Activated CD4-positive, alpha-beta T cell treated with anti-CD3 and anti-CD28 coated beads for 24 hours (primary cell): ENCODE measurements at regions not wholly inside any gene's neighbourhood (a gene's known extent, or its start where the extent isn't known, plus 50 kb on each side); places are given as distances from the start of the nearest gene placed in this dataset.

Experiments
- DNase-seq, 2 donors: peaks; one replicate each; pipeline ENCODE4 v3.0.0-alpha.2; 2020; ENCODE audit warnings: low read depth in 2 of 2

- DNase-seq, result peak; percentile 36 to 45
These were observed 131.6 kb upstream of the RASGRP1 start for GRCh38 chr15:38696109-38696727.

- no peak for DNase-seq
These were observed 132.3 kb upstream of the RASGRP1 start for GRCh38 chr15:38696790-38697495.

DNA sequence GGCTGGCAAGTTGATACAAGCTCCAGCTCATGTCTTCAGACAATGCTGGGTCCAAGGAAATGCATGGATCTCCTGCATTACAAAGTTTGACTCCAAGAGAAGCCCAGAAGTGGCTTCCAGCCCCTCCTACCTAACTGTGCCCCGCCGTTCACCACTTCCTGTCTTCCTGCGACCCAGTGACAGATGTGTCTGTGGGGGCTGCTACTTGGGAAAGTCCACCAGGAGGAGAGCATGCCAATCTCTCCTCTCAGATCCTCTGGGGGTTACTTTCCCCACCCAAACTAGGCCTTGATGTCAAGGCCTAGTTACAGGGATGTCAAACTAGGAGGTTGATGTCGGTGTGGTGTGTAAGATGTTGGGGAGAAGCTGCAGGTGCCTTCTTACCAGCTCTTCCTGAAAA, 133.6 kb upstream of the RASGRP1 start:
- no peak for DNase-seq

DNA sequence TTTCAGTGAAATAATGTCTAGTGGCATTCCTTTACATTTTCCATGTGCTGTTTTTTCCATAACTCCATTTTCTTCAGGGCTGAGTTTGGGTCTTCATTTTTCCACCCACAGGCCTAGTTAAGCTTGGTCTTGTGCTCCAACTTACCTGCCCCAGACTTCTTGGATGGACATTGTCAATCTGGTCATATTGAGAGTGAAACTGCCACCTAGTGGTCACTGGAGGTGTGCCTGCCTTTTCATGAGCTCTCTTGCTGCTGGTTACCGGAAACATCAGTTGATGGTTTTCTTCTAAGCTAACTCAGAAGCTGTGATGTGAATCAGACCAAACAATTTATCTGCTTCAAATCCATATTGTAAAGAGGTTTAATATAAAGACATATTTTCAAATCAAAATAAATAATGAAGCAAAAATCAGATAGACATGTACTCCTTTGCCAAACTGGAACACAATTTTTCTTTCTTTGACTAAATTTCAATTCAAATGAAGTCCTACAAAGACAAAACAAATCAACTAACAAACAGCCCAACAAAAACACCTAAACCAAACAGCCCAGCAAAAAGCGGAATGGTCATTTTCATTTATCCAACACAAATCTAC, 135.1 kb upstream of the RASGRP1 start:
- peak; percentile 42 to 52 for DNase-seq

DNA sequence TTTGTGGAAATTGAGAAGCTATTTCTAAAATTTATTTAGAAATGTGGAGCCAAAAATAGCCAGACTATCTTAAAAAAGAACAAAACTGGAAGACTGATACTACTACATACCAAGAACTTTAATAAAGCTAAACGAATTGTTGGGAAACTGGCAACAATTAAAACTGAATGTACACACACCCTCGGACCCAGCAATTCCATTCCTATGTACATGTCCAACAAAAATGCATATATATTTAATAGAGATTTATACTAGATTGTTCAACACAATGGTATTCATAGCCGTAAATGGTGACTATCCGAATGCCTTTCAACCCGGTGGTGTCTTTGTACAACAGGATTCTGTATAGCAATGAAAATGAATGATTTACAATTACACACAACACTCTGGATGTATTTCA, 136.5 kb upstream of the RASGRP1 start:
- DNase-seq, result no peak

GRCh38 chr15:38702178-38702912, 137.7 kb upstream of the RASGRP1 start:
- no peak for DNase-seq

GRCh38 chr15:38705436-38706219, 141.0 kb upstream of the RASGRP1 start:
- no peak for DNase-seq

- DNase-seq, result no peak
These were observed 142.3 kb upstream of the RASGRP1 start for GRCh38 chr15:38706956-38707355.

GRCh38 chr15:38707802-38708671, 143.4 kb upstream of the RASGRP1 start:
- DNase-seq, result no peak

GRCh38 chr15:38708672-38709180, 144.1 kb upstream of the RASGRP1 start:
- no peak for DNase-seq

GRCh38 chr15:38709196-38709595, 144.6 kb upstream of the RASGRP1 start:
- no peak for DNase-seq

DNA sequence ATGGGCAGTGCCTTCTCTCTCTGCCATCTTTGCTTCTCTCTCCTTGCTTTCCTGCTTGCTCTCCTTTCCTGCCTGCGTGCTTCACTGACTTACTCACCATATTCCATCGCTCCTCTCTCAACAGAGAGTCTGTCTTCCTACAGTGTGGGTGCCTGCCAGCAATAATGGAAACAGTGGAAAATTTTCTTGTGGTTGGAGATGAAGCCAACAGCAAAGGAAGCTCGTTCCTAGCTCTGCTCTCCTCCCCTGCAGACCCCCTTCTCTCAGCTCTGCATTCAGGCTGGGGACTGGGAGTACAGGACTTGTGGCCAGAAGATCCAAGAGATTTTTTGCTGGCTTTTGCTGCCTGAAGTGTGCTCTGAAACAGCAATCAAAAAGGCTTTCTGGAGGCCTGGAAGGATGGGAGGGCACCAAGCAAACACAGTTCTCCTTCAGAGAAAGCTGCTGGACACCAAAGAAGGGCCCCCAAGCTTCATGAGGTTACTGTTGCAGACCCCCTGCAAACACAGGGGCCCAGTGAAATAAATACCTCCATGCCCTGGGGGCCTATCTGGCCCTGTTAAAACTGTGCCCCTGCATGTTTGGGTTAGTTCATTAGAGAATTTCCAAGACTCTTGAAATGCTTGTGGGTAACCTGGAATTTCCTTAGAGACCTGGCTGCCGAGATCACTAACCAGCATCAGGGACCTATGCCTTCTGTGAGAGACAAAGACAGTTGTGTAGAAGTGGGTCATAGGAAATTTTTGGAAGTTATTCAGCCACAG, 149.9 kb upstream of the RASGRP1 start:
- no peak for DNase-seq

DNA sequence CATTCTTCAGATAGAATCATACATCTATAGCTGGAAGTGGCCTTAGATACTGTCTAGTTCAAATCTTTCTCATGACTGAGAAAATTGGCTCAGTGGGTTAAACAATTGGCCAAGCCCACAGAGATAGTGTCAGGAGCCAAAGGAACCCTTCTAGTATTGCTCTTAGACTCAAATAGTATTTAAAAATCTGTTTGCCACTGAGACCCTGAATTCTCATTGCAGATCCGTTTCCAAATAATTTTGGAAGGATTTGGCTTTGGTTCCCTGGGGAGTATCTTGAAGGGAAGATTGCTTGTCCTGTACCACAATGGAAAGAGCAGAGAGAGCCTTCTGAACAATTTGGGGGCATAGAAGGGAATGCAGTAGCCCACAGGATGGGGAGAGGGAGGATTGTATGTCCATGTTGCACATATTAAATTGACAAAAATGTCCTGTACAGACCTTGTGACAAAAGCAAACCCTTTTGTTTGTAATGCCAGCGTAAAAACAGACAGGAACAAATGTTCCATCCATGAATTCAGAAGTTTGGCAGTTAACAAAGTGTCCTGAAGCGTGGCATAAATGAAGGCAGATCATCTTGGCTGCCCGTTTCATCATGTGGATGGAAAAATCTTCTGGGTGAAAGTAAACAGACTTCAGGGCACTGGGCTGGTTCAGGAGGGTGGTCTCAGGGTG, 156.4 kb upstream of the RASGRP1 start:
- DNase-seq, result no peak

GRCh38 chr15:38721568-38721945, 156.9 kb upstream of the RASGRP1 start:
- DNase-seq, result no peak

DNA sequence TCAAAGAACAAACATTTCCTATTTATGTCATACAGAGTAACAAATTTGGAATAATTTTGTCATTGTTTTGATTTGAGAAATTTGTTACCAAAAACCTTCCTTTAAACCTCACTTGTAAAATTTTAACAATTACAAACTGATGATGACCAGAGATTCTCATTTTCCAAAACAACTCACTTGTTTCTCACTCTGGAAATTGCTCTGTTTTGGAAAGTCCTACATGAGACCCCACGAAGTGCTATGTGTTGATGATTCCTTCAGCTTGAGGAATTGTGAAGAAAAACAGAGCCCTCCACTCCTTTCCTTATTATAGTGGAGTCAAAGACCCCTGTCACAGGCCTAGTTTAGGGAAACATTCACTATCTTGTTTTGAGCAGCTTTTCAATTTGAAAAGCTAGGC, 157.6 kb upstream of the RASGRP1 start:
- no peak for DNase-seq

- DNase-seq, result no peak
These were observed 160.2 kb upstream of the RASGRP1 start for GRCh38 chr15:38724827-38725226.

DNA sequence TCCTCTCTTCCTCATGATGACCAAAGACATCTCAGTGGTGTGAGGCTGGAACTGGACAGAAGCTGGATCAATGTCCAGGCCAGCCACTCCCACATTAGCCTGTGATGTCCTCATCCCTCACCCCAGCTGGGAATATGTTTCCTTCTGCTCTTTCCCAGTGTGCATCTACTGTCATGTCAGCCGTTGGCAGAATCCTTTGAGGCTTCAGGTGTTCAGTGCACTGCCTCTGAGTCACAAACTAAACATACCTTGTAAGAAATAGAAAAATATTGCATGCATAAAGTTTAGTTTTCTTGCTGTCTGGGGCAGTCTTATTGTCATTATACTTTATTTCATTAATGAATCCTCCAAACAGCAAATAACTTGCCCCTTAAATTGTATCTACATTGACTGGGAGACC, 161.6 kb upstream of the RASGRP1 start:
- DNase-seq, result no peak

DNA sequence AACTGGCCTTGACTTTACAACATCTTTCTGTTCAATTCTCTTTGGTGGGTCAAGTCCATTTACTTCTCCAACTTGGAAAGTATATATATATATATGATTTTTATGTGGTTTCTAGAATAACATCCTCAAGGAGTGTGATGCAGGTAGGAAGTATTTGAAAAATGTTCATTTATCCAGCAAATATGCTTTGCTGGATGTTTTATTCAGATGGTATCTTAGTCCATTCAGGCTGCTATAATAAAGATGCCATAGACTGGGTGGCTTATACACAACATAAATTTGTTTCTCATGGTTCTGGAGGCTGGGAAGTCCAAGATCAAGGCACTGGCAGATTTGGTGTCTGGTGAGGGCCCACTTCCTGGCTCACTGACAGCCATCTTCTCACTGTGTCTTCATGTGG, 168.7 kb upstream of the RASGRP1 start:
- no peak for DNase-seq

DNA sequence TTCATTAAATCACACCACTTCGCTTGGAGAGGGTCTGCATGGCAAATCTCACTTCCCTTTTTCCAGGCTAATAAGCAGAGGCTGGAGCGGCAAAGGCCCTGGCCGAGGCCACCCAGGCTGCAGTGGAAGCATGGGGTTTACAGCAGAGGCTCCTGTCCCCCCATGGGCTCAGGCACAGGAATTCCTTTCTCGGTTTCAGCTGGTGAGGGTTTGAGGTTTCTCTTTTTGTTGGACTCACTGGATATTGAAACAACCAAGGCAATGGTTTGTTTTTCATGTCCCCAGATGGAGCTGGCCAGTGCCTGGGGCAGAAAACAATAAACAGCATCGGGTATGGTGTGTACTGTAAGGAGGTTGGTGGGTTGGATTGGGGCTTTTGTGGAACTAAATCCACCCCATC, 175.6 kb upstream of the RASGRP1 start:
- DNase-seq, result no peak
